ENCODE measurements at regions not wholly inside any gene's neighbourhood (a gene's known extent, or its start where the extent isn't known, plus 50 kb on each side); places are given as distances from the start of the nearest gene placed in this dataset.

GRCh38 chr10:78526347-78526746 lies 492.7 kb downstream of the RPS24 start:
- no peak for DNase-seq

GRCh38 chr10:78527296-78527695 lies 493.6 kb downstream of the RPS24 start:
- DNase-seq: no peak

GRCh38 chr10:78528749-78529204 lies 495.1 kb downstream of the RPS24 start:
- DNase-seq: no peak

- no peak for DNase-seq
Observed at GRCh38 chr10:78529262-78529661, 495.6 kb downstream of the RPS24 start.

- no peak for DNase-seq
Observed at GRCh38 chr10:78531088-78531487, 497.4 kb downstream of the RPS24 start.

GRCh38 chr10:78532480-78533042 lies 498.9 kb downstream of the RPS24 start:
- no peak for DNase-seq

GRCh38 chr10:78533098-78533497 lies 499.4 kb downstream of the RPS24 start:
- no peak for DNase-seq

GRCh38 chr10:78533776-78534175 lies 500.1 kb downstream of the RPS24 start:
- no peak for DNase-seq

GRCh38 chr10:78535716-78536218 lies 502.1 kb downstream of the RPS24 start:
- DNase-seq: no peak

GRCh38 chr10:78537018-78537417 lies 503.4 kb downstream of the RPS24 start:
- DNase-seq: no peak

GRCh38 chr10:78539247-78539766 lies 505.6 kb downstream of the RPS24 start:
- DNase-seq: no peak

GRCh38 chr10:78540355-78541076 lies 506.9 kb downstream of the RPS24 start:
- DNase-seq: no peak

- no peak for DNase-seq
Observed at GRCh38 chr10:78541481-78542140, 507.9 kb downstream of the RPS24 start.

GRCh38 chr10:78542141-78542489 lies 508.5 kb downstream of the RPS24 start:
- DNase-seq: no peak

GRCh38 chr10:78542521-78542920 lies 508.9 kb downstream of the RPS24 start:
- DNase-seq: no peak

- no peak for DNase-seq
Observed at GRCh38 chr10:78543031-78543748, 509.5 kb downstream of the RPS24 start.

GRCh38 chr10:78543749-78544362 lies 510.2 kb downstream of the RPS24 start:
- no peak for DNase-seq

- no peak for DNase-seq
Observed at GRCh38 chr10:78544423-78545090, 510.9 kb downstream of the RPS24 start.

GRCh38 chr10:78545756-78546155 lies 512.1 kb downstream of the RPS24 start:
- no peak for DNase-seq

GRCh38 chr10:78547397-78547796 lies 513.7 kb downstream of the RPS24 start:
- DNase-seq: no peak

GRCh38 chr10:78547905-78548304 lies 514.2 kb downstream of the RPS24 start:
- DNase-seq: no peak

GRCh38 chr10:78548369-78548768 lies 514.7 kb downstream of the RPS24 start:
- DNase-seq: no peak

Data from effector CD4-positive, alpha-beta T cell (primary cell).